Activated T-cell treated with anti-CD3 and anti-CD28 coated beads, Interleukin-2, amount 50 U/mL, for 1 hour (primary cell): ENCODE measurements at regions not wholly inside any gene's neighbourhood (a gene's known extent, or its start where the extent isn't known, plus 50 kb on each side); places are given as distances from the start of the nearest gene placed in this dataset.
"Not testable (repeated sequence)": the region's sequence is repeated elsewhere in the genome, so short reads cannot be mapped to it uniquely, and the experiment has no call there.

Source experiments
- DNase-seq: peaks from one replicate; pipeline ENCODE4 v3.0.0-alpha.2; 2020

- DNase-seq, result no peak
Measured at GRCh38 chr1:193929374-193930033, 743.1 kb upstream of the B3GALT2 start.

GRCh38 chr1:193927550-193927949 is 741.1 kb upstream of the B3GALT2 start:
- no peak for DNase-seq

GRCh38 chr1:193926956-193927355 is 740.5 kb upstream of the B3GALT2 start:
- DNase-seq, result no peak

- DNase-seq, result no peak
Measured at GRCh38 chr1:193919827-193920226, 733.4 kb upstream of the B3GALT2 start.

GRCh38 chr1:193916452-193916851 is 730.0 kb upstream of the B3GALT2 start:
- DNase-seq, result no peak

GRCh38 chr1:193914871-193915270 is 728.5 kb upstream of the B3GALT2 start:
- DNase-seq, result no peak

- no peak for DNase-seq
Measured at GRCh38 chr1:193909406-193910082, 723.1 kb upstream of the B3GALT2 start.

- no peak for DNase-seq
Measured at GRCh38 chr1:193905288-193906085, 719.1 kb upstream of the B3GALT2 start.

- DNase-seq, result no peak
Measured at GRCh38 chr1:193891788-193892187, 705.4 kb upstream of the B3GALT2 start.

GRCh38 chr1:193890935-193891334 is 704.5 kb upstream of the B3GALT2 start:
- DNase-seq, result no peak

- DNase-seq, result no peak
Measured at GRCh38 chr1:193884848-193885558, 698.6 kb upstream of the B3GALT2 start.

GRCh38 chr1:193877920-193878319 is 691.5 kb upstream of the B3GALT2 start:
- not testable (repeated sequence) for DNase-seq

GRCh38 chr1:193868425-193868824 is 682.0 kb upstream of the B3GALT2 start:
- DNase-seq, result no peak

GRCh38 chr1:193856261-193856660 is 669.8 kb upstream of the B3GALT2 start:
- no peak for DNase-seq

- DNase-seq, result no peak
Measured at GRCh38 chr1:193850745-193851144, 664.3 kb upstream of the B3GALT2 start.

- DNase-seq, result no peak
Measured at GRCh38 chr1:193846876-193847604, 660.6 kb upstream of the B3GALT2 start.

- DNase-seq, result no peak
Measured at GRCh38 chr1:193846411-193846810, 660.0 kb upstream of the B3GALT2 start.

- DNase-seq, result no peak
Measured at GRCh38 chr1:193841857-193842256, 655.4 kb upstream of the B3GALT2 start.

- no peak for DNase-seq
Measured at GRCh38 chr1:193831465-193831864, 645.1 kb upstream of the B3GALT2 start.

- no peak for DNase-seq
Measured at GRCh38 chr1:193827516-193827915, 641.1 kb upstream of the B3GALT2 start.

GRCh38 chr1:193819376-193819775 is 633.0 kb upstream of the B3GALT2 start:
- no peak for DNase-seq

- no peak for DNase-seq
Measured at GRCh38 chr1:193807208-193807607, 620.8 kb upstream of the B3GALT2 start.
